Activated naive CD4-positive, alpha-beta T cell treated with anti-CD3 and anti-CD28 coated beads, Interleukin-2, amount 10 ng/mL, durations not matched to agents 7 days and 5 days (primary cell): ENCODE measurements at regions not wholly inside any gene's neighbourhood (a gene's known extent, or its start where the extent isn't known, plus 50 kb on each side); places are given as distances from the start of the nearest gene placed in this dataset.
A peak's percentile ranks its signal among the peaks of the same experiment; 100 is the strongest.

Experiments used
- CTCF ChIA-PET: fragments of 350-600 bp; sonication (Branson Sonifier 250); formaldehyde crosslinking; loops from one replicate; lab custom pipeline; 2021; ENCODE audit warnings: antibody characterized with exemption; lab: Charles Lee
- DNase-seq: peaks from one replicate; pipeline ENCODE4 v3.0.0-alpha.2; 2020
- H3K27ac Mint-ChIP-seq: one replicate; pipeline ENCODE4 v1.8.0; 2021; ENCODE audit warnings: mild to moderate bottlenecking, moderate library complexity, mixed read lengths
- H3K27me3 Mint-ChIP-seq: one replicate; pipeline ENCODE4 v1.8.0; 2021; ENCODE audit warnings: mild to moderate bottlenecking, mixed read lengths
- H3K36me3 Mint-ChIP-seq: one replicate; pipeline ENCODE4 v1.8.0; 2021; ENCODE audit warnings: mixed read lengths
- H3K4me1 Mint-ChIP-seq: one replicate; pipeline ENCODE4 v1.8.0; 2021; ENCODE audit warnings: mixed read lengths
- H3K4me3 Mint-ChIP-seq: one replicate; pipeline ENCODE4 v1.8.0; 2021; ENCODE audit warnings: mild to moderate bottlenecking, moderate library complexity, mixed read lengths
- H3K9me3 Mint-ChIP-seq: one replicate; pipeline ENCODE4 v1.8.0; 2021; ENCODE audit warnings: mixed read lengths

DNA sequence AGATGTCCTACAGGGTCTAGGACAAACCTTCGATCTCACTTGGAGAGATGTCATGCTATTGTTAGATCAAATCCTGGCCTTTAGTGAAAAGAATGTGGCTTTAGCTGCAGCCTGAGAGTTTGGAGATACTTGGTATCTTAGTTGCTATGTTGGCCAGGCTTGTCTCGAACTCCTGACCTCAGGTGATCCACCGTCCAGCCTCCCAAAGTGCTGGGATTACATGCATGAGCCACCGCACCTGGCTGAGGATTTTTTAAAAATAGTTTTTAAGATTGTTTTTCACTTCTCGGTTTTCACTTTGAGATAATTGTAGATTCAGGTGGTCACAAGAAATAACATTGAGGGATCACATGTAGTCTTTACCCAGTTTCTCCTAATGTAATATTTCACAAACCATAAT, 738.3 kb upstream of the POM121L12 start:
- CTCF ChIA-PET = no interaction called here
- H3K9me3 Mint-ChIP-seq = peaks cover 16% of the 10 kb centered on the region
- no peaks in the 10 kb centered on the region for H3K36me3 Mint-ChIP-seq
- no peak overlapping the region for H3K4me3 Mint-ChIP-seq
- DNase-seq = no peak
- no peaks in the 10 kb centered on the region for H3K4me1 Mint-ChIP-seq
- no peaks in the 10 kb centered on the region for H3K27me3 Mint-ChIP-seq
- no peak overlapping the region for H3K27ac Mint-ChIP-seq

DNA sequence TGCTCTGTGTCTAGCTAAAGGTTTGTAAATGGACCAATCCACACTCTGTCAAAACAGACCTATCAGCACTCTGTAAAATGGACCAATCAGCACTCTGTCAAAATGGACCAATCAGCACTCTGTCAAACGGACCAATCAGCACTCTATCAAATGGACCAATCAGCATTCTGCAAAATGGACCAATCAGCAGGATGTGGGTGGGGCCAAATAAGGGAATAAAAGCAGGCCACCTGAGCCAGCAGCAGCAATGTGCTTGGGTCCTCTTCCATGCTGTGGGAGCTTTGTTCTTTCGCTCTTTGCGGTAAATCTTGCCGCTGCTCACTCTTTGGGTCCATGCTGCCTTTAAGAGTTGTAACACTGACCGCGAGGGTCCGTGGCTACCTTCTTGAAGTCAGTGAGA, 740.5 kb upstream of the POM121L12 start:
- no peak for DNase-seq
- Mint-ChIP-seq H3K4me3 (no peak overlapping the region), H3K27ac (no peak overlapping the region), H3K27me3 (no peaks in the 10 kb centered on the region), H3K9me3 (peaks cover 8% of the 10 kb centered on the region), H3K36me3 (no peaks in the 10 kb centered on the region), H3K4me1 (no peaks in the 10 kb centered on the region)
- CTCF ChIA-PET = no interaction called here

DNA sequence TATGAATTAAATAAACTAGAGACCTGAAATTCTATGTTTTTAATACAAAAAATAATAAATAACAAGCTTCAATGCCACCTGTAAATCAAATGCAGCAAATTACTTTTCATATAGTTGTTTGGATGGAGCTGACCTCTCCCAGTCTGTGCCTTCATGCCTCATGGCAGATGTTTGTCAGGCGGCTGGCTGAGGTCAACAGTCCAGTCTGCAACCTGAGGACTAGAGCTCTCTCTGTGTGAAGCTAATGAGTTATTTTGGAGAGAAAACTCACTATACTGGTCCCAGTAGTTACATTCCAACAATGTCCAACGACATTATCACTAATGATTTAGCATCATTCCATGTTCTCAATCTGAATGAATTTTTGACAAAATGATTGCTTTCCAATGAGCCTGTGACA, 746.2 kb upstream of the POM121L12 start:
- H3K36me3 Mint-ChIP-seq = no peaks in the 10 kb centered on the region
- H3K4me3 Mint-ChIP-seq = no peak overlapping the region
- no peaks in the 10 kb centered on the region for H3K4me1 Mint-ChIP-seq
- no peaks in the 10 kb centered on the region for H3K27me3 Mint-ChIP-seq
- no peak for DNase-seq
- H3K27ac Mint-ChIP-seq = no peak overlapping the region
- H3K9me3 Mint-ChIP-seq = peaks cover 1% of the 10 kb centered on the region
- CTCF ChIA-PET = no interaction called here

DNA sequence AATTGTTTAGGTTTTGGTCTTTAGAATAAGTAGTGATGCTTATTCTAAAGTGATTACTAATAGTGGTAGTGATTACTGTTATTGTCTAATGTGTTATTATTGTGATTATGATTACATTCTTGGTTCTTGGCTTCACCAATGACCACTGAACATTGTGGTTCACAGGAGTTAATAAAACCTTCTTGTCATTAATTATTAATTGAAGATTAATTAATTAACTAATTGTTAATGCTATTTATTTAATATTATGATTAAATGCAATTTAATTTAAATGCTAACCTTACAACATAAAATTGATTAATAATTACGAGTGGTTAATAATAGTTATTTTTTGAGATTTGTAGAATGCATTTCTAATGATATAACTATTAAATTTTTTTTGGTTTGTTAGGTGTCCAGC, 747.7 kb upstream of the POM121L12 start:
- no peak overlapping the region for H3K27ac Mint-ChIP-seq
- DNase-seq = no peak
- H3K4me1 Mint-ChIP-seq = peaks cover 6% of the 10 kb centered on the region
- no peaks in the 10 kb centered on the region for H3K27me3 Mint-ChIP-seq
- H3K36me3 Mint-ChIP-seq = no peaks in the 10 kb centered on the region
- peaks cover 4% of the 10 kb centered on the region for H3K9me3 Mint-ChIP-seq
- H3K4me3 Mint-ChIP-seq = no peak overlapping the region
- CTCF ChIA-PET = no interaction called here

DNA sequence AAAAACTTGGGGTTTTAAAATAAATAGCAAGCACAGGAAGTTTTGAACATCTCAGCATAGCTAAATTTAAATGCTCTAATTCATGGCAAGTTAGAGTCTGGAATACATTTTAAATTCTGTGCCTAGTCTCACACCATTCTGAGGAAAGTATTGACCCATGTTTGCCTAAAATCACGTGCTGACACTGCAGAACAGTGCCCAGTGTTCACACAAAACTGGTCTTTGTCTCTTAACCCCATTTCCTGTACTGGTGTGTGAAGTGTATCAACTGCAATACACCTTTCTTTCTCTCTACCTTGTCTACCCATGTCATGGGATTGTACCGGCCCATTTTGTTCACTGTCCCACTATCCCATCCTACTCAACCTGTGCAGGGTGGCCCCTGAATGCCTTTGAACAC, 749.7 kb upstream of the POM121L12 start:
- H3K27me3 Mint-ChIP-seq = no peaks in the 10 kb centered on the region
- no peak for DNase-seq
- H3K9me3 Mint-ChIP-seq = peaks cover 9% of the 10 kb centered on the region
- no peak overlapping the region for H3K4me3 Mint-ChIP-seq
- H3K27ac Mint-ChIP-seq = no peak overlapping the region
- H3K36me3 Mint-ChIP-seq = no peaks in the 10 kb centered on the region
- CTCF ChIA-PET = interaction anchor here (1.1 kb wide), 1 partner anchor 201 kb away, joined by 3 read pairs; no protein-coding TSS in a partner anchor
- H3K4me1 Mint-ChIP-seq = peaks cover 6% of the 10 kb centered on the region

DNA sequence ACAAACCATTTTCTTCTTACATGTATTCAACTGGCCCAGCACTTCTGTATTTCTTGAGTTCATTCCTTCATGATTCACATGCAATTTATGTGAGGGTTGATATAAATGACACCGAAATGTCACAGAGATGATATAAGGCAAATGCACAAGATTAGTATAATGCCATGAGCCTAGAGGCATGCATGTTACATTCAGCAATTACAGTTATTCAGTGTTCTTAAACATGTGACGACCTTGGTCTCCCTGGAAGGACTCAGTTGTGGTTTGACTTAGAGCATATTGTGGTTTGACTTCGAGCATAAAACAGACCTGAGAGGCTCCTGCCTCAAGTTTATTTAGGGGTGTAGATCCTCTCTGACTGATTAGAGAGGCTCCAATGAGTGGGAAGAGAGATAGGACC, 752.1 kb upstream of the POM121L12 start:
- CTCF ChIA-PET = no interaction called here
- no peak for DNase-seq
- Mint-ChIP-seq H3K4me1 (peaks cover 6% of the 10 kb centered on the region), H3K27ac (no peak overlapping the region), H3K4me3 (no peak overlapping the region), H3K9me3 (peaks cover 9% of the 10 kb centered on the region), H3K36me3 (no peaks in the 10 kb centered on the region), H3K27me3 (no peaks in the 10 kb centered on the region)

DNA sequence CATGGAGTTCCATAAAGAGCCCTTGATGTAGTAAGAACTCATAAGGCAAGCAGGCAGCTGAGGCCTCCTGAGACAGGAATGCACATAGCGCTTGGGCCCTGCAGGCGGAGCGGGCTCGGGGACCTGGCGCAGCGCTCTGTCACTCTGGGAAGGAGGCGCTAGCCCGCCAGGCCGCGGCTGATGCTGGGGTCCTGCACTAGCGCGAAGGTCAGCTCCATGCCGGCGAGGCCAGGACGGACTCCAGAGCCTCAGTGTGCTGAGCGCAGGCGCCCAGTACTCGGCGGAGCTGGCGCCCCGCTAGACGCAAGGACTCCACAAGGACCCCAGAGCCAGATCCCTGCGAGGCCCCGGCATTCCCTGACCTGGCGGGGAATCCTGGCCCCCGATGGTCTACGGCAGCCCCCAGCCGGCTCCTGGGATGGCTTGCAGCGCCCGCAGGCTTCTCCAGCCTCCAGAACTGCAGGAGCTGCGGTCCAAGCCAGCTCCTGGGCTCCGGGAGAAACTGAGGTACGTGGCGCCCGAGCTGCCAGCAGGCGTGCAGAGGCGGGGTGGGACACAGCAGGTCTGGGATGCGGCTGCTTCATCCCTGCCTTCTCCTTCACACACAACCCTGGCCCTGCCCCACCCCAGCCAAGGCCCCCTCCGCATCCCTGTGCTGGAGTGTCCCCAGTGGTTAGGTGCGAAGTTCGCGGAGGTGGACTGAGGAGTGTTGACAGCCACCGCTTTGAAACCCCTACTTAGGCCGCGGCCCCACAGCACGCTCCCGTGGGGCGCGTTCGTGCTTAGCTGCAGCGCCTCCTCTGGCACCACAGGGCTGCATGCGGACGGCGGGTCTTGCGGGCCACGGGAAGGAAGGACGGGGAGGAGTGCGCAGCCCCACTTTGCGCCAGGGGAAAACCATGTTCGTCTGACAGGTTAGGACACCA, 761.5 kb upstream of the POM121L12 start:
- Mint-ChIP-seq H3K27me3 (no peaks in the 10 kb centered on the region), H3K4me3 (peak overlapping the region; percentile 54), H3K27ac (no peak overlapping the region), H3K36me3 (no peaks in the 10 kb centered on the region), H3K4me1 (peaks cover 3% of the 10 kb centered on the region), H3K9me3 (peaks cover 2% of the 10 kb centered on the region)
- CTCF ChIA-PET = no interaction called here
- DNase-seq = peak; percentile 37

DNA sequence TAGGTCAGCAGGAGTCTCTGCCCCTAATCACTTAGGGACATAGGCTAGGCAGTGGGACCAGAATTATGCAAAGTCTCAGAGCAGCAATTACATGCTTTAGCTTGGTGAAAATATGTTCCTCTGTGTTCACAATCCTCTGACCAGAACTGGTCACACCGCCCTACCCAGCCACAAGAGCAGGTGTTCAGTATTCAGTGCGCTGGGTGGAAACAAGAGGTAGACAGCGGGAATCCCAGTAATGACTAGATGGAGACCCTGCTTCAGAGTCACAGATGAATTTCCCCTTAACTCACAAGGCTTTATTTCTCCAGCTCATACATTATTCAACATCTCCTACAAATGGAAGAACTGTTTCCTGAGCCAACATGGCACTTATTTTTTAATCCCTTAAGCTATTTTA, 763.7 kb upstream of the POM121L12 start:
- Mint-ChIP-seq H3K27me3 (no peaks in the 10 kb centered on the region), H3K4me1 (peaks cover 3% of the 10 kb centered on the region), H3K4me3 (no peak overlapping the region), H3K27ac (no peak overlapping the region), H3K36me3 (no peaks in the 10 kb centered on the region), H3K9me3 (peaks cover 2% of the 10 kb centered on the region)
- DNase-seq = no peak
- CTCF ChIA-PET = interaction anchor here (0.6 kb wide), 1 partner anchor 797 kb away, joined by 3 read pairs; no protein-coding TSS in a partner anchor

DNA sequence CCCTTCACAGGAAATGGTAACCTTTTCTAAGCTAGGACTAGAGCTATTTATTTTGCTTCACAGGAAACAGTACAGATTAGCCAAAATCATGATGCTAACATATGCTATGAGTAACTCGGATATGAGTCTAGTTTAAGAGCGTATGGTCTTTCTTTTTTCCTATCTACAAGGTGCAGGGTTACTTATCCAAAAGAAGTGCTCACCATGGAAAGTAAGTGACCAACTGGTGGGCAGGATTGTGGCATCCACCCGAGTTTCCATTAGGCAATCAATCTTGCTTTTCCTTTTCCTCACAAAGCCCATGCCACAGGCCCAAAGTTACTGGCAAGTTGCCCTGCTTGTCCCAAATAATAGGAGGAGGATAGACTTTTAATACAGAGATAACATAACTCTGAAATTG, 765.1 kb upstream of the POM121L12 start:
- Mint-ChIP-seq H3K36me3 (no peaks in the 10 kb centered on the region), H3K9me3 (peaks cover 2% of the 10 kb centered on the region), H3K27me3 (no peaks in the 10 kb centered on the region), H3K27ac (no peak overlapping the region), H3K4me1 (peaks cover 3% of the 10 kb centered on the region), H3K4me3 (no peak overlapping the region)
- CTCF ChIA-PET = no interaction called here
- no peak for DNase-seq

DNA sequence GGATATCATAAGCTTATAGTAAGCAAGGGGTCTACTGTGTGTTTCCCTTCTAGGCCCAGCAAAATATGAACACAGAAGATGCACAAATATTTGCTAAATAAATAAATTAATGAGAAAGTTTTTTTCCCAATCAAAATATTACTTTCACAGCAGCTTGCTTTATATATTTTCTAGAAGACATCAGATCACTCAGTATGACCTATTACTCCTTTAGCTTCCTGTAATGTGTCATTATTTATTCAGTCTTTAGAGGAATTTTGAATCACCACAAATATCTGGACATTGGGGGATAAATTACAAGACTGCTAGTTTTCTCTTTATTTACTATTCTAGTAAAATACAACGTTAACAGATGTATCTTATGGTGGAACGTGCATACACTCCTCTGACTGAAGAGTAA, 765.8 kb upstream of the POM121L12 start:
- CTCF ChIA-PET = no interaction called here
- Mint-ChIP-seq H3K27me3 (no peaks in the 10 kb centered on the region), H3K9me3 (peaks cover 2% of the 10 kb centered on the region)

DNA sequence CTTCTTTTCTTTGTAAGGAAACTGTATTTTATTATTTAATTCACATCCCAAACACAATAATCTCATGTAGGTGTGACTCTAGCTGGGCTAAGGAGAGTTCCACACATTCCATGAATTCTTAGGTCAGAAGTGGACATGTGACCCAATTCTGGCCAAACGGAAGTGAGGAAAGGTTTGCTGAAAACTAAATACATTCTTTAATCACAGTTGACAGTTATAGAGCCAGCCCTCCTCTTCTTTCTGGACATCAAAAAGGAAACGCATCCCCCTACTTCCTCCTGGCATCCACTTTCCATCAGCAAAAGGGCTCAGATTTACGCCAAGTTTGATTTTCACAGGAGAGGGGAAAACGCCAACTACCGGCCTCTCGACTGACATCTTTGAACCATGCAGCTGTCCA, 774.4 kb upstream of the POM121L12 start:
- Mint-ChIP-seq H3K27ac (no peak overlapping the region), H3K27me3 (no peaks in the 10 kb centered on the region), H3K9me3 (peaks cover 21% of the 10 kb centered on the region), H3K4me1 (no peaks in the 10 kb centered on the region), H3K36me3 (no peaks in the 10 kb centered on the region), H3K4me3 (no peak overlapping the region)
- CTCF ChIA-PET = no interaction called here
- DNase-seq = no peak

More for the DNA sequence above, 765.8 kb upstream of the POM121L12 start:
- H3K36me3 Mint-ChIP-seq = no peaks in the 10 kb centered on the region
- H3K27ac Mint-ChIP-seq = no peak overlapping the region
- H3K4me3 Mint-ChIP-seq = no peak overlapping the region
- no peak for DNase-seq
- H3K4me1 Mint-ChIP-seq = peaks cover 3% of the 10 kb centered on the region

DNA sequence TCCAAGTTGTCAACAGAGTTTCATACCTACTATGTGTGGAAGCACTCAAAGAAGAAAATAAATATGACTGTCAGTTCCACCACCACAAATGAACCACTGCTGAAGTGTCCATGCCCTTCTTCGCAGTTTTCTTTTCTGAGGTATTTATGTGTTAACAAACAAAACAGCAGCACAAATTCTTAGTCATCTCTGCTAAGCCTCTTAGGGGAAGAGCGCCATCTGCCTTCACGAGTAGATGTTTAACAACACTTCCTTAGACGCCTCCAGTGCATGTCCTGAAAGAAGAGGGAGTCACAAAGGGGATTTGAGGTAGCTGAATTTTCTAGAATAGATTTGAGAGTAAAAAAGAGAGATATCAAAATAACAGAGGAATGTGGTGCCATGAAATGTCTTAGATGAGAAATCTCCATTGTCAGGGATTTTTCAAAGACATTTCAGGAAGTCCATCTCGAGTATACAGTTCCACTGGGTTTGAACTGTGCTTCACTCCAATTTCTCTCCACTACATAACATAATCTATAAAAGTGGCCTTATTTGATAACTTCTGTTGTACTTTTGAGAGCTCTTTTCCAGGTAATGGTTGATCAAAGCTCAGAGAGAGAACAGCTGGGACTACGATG, 775.3 kb upstream of the POM121L12 start:
- DNase-seq = no peak
- peaks cover 21% of the 10 kb centered on the region for H3K9me3 Mint-ChIP-seq
- no peak overlapping the region for H3K4me3 Mint-ChIP-seq
- H3K4me1 Mint-ChIP-seq = no peaks in the 10 kb centered on the region
- no peak overlapping the region for H3K27ac Mint-ChIP-seq
- H3K36me3 Mint-ChIP-seq = no peaks in the 10 kb centered on the region
- H3K27me3 Mint-ChIP-seq = no peaks in the 10 kb centered on the region
- CTCF ChIA-PET = no interaction called here

DNA sequence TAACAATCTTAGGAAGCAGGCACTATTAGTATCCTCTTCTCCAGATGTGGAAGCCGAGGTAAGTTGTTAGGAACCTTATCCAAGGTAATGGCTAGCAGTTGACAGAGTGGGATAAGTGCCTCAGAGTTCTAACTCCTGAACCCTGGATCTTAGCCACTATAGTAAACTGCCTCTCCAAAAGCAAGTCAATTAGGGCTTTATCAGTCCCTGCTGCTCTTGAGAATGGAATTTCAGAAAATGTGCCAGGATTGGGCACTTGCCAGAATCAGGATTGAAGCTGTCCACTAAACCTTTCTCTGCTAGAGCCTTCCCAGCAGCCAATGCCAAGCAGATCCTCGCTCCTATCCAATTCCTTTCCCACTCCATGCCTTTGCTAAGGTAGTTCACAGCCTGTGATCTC, 777.5 kb upstream of the POM121L12 start:
- Mint-ChIP-seq H3K27me3 (no peaks in the 10 kb centered on the region), H3K4me1 (no peaks in the 10 kb centered on the region), H3K4me3 (no peak overlapping the region), H3K36me3 (no peaks in the 10 kb centered on the region), H3K9me3 (peaks cover 18% of the 10 kb centered on the region), H3K27ac (no peak overlapping the region)
- CTCF ChIA-PET = no interaction called here
- no peak for DNase-seq

DNA sequence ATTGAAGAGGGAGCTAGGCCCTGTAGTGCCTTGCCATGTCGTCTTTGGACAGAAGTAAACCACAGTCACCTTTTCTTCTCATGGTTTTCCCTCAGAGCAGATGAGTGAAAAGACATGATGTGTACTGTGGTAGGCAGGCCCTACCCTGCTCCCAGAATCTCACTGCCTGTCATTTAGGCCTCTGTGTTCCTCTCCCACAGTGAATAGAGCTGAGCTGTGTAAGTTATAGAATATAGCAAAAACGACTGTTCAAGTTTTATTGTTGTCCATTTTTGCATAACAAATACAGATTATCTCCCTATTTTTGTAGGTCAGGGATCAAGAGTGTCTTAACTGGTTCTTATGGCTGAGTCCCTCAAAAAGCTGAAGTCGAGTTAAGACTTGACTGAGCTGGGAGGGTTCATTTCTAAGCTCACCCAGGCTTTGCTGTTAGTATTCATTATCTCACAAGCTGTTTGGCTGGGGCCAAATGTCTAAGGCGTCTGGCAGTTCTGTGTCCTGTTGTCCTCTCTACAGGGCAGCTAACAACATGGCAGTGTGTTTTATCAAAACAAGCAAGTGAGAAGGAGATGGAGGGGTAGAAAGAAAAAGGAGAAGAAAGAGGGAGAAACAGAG, 780.9 kb upstream of the POM121L12 start:
- no peak overlapping the region for H3K27ac Mint-ChIP-seq
- CTCF ChIA-PET = no interaction called here
- DNase-seq = no peak
- H3K36me3 Mint-ChIP-seq = no peaks in the 10 kb centered on the region
- H3K27me3 Mint-ChIP-seq = no peaks in the 10 kb centered on the region
- H3K9me3 Mint-ChIP-seq = peaks cover 18% of the 10 kb centered on the region
- no peak overlapping the region for H3K4me3 Mint-ChIP-seq
- H3K4me1 Mint-ChIP-seq = no peaks in the 10 kb centered on the region
